ENCODE measurements at regions not wholly inside any gene's neighbourhood (a gene's known extent, or its start where the extent isn't known, plus 50 kb on each side); places are given as distances from the start of the nearest gene placed in this dataset.

DNA sequence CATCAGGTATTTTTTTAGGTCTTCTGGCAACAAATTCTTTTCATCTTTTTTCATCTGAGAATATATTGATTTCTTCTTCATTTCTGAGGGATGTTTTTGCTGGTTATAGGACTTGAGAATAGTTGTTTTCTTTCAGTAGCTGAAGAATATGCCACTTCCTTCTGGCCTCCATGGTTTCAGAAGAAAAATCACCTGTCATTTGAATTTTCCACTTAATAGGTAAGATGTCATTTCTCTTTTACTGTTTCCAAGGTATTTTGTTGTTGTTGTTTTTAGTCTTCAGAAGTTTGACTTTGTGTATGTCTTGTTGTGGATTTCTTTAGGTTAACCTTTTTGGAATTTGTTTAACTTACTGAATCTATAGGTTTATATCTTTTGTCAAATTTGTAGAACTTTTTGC is 257.8 kb upstream of the AMIGO2 start:
- TF ChIP-seq ZNF792 (tag by site-specific recombination; IDR thresholded peaks at IDR 0.05): no peak
- TF ChIP-seq, protein P1, sequence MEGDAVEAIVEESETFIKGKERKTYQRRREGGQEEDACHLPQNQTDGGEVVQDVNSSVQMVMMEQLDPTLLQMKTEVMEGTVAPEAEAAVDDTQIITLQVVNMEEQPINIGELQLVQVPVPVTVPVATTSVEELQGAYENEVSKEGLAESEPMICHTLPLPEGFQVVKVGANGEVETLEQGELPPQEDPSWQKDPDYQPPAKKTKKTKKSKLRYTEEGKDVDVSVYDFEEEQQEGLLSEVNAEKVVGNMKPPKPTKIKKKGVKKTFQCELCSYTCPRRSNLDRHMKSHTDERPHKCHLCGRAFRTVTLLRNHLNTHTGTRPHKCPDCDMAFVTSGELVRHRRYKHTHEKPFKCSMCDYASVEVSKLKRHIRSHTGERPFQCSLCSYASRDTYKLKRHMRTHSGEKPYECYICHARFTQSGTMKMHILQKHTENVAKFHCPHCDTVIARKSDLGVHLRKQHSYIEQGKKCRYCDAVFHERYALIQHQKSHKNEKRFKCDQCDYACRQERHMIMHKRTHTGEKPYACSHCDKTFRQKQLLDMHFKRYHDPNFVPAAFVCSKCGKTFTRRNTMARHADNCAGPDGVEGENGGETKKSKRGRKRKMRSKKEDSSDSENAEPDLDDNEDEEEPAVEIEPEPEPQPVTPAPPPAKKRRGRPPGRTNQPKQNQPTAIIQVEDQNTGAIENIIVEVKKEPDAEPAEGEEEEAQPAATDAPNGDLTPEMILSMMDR (tag by site-specific recombination; IDR thresholded peaks at IDR 0.05): no peak
- no peak for TF ChIP-seq ZNF366 (tag by site-specific recombination; conservative IDR thresholded peaks at IDR 0.05)
- TF ChIP-seq ZNF585B (tag by site-specific recombination; IDR thresholded peaks at IDR 0.05): no peak
- TF ChIP-seq ZNF660 (tag by site-specific recombination; IDR thresholded peaks at IDR 0.05): no peak
- no peak for TF ChIP-seq MEIS1 (CRISPR knock-in tag; IDR thresholded peaks at IDR 0.05; ENCODE audit: borderline replicate concordance)
- no peak for TF ChIP-seq BCL11A (tag by site-specific recombination; IDR thresholded peaks at IDR 0.05; ENCODE audit: low read depth)
- no peak for TF ChIP-seq ZNF341 (tag by site-specific recombination; IDR thresholded peaks at IDR 0.05; ENCODE audit: low read depth)
- no peak for TF ChIP-seq HOXA7 (CRISPR knock-in tag; IDR thresholded peaks at IDR 0.05; ENCODE audit: borderline replicate concordance)
- TF ChIP-seq ZNF549 (tag by site-specific recombination; IDR thresholded peaks at IDR 0.05): no peak
- no peak for TF ChIP-seq ZNF777 (tag by site-specific recombination; IDR thresholded peaks at IDR 0.05; ENCODE audit: borderline replicate concordance)
